GM19438 (cell line): ENCODE measurements at regions not wholly inside any gene's neighbourhood (a gene's known extent, or its start where the extent isn't known, plus 50 kb on each side); places are given as distances from the start of the nearest gene placed in this dataset.
"Not testable (repeated sequence)": the region's sequence is repeated elsewhere in the genome, so short reads cannot be mapped to it uniquely, and the experiment has no call there.

Experiments used
- ATAC-seq: cut with Tn5 transposase; IDR thresholded peaks from one replicate; pipeline ENCODE4 v1.9.1; 2021; ENCODE audit warnings: low read depth; ENCODE audit not compliant: unreplicated experiment

DNA sequence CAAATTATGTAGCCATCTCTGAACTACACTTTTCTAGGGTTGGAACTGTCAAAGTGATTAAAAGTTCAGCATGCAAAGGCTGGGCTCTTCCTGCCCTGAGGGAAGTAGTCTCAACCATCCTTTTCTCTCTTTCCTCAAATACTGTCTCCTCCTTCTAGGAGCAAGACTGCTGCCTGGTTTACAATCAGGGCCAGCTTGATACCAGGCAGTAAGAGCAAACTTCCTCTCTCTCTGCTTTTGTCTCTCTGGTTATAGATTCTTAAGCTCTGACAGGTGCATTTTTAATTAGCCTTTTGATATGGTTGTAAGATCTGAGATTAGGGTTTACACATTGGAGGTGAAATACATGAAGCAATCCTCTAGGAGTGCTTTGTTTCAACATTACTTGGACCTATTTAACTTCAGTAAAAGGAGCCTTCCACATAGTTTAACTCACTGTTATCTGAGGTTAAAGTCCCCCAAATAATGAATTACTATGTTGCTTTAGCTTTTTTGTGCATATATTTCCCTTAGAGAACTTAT, 436.1 kb downstream of the SPATA31D1 start:
- no peak for ATAC-seq

DNA sequence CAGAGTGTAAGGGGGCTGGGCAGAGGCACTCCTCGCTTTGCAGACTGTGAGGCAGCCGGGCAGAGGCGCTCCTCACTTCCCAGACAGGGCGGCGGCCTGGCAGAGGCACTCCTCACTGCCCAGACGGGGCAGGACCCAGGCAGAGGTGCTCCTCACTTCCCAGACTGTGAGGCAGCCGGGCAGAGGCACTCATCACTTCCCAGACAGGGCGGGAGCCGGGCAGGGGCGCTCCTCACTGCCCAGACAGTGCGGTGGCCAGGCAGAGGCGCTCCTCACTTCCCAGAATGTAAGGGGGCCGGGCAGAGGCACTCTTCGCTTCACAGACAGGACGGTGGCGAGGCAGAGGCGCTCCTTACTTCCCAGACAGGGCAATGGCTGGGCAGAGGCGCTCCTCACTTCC, 442.5 kb downstream of the SPATA31D1 start:
- no peak for ATAC-seq

DNA sequence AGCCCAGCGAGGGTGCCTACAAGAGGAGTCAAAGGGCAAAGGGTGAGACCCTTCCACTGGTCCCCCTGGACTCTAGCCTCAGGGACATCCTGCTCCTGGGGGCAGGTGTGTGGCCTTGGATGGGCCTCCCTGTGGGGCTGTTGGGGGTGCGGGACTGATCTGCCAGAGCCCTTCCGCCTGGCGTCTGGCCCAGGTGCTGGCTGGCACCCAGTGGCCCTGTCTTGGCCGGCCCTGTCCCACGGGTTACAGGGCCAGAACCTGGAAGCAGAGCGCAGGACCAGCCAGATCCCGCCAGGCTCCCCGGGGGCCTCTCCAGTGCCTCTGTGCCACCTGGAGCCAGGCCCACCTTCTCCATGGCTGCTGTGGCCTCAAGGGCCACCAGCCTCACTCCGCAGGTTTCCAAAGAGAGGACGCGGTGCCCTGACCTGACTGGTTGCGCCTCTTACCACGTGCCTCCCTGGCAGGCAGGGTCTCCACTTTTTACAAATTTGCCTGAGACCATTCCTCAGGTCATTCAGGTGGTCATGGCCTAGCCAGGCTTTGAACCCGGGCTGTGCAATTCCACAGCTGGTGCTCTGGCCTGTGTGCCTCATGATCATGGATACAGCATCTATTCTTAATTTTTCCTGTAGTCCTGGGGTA, 444.8 kb downstream of the SPATA31D1 start:
- not testable (repeated sequence) for ATAC-seq

DNA sequence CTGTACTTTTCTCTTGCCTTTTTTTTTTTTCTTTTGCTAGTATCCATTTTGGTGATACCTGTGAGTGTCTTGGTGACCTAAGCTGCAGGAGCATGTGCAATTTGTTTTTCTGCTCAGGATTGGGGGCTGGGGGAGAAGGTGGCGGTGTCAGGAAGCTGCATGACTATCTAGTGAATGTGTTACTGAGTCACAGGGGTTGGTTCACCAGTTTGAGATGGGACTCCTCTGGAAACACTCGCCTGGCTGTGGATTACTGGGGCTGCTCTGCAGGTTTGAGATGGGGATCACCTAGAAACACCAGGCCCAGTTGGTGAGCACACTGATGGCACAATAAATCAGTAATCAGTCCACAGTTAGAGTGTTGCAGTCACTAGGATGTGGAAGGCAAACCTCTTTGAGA, 447.9 kb downstream of the SPATA31D1 start:
- ATAC-seq, result no peak

DNA sequence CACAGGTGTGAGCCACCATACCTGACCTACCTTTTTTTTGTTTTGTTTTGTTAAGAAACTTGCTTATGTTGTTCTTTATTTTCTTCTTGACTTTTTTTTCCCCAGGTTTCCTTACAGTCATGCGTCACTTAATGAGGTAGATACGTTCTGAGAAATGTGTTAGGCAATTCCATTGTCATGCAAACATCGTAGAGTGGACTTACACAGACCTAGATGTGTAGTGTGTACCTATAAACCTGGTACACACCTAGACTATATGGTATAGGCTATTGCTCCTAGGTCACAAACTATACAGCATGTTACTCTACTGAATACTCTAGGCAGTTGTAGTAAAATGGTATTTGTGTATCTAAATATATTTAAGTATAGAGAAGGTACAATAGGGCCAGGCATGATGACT, 448.6 kb downstream of the SPATA31D1 start:
- ATAC-seq, result not testable (repeated sequence)

DNA sequence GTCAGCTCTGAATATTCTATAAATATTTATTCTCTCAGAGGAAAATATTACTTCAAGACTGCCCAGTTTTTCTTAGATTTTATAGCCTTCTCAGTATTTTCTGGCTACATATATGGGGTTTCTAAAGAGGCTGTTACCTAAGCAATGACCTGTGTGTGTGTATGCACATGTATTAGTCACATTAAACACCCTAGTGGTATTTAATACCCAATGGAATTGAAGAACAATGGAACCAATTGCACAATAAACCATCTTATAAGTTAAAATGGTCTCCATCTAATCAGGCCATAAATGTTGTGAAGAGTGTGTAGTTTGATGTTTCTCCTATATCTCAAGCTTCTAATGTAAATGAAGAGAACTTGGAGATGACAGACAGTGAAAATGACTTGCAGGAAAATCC, 450.0 kb downstream of the SPATA31D1 start:
- ATAC-seq, result no peak

DNA sequence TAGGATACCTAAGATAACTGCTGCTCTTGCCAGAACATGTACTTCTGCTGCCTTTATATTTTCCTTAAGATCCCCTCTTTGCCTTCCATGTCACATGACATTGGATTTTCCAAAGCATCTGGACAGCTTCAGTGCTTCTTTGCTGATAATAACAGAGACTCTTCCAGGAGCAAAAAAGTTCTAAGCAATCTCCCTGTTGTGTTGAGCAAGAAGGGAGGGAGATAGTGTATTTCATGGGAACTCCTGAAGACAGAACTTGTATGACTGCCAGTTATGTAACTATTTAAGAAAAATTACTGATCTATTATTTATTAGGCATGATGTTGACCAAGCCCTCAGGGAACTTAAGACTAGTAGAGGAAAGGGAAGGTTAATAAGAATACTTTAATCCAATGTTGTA, 454.7 kb downstream of the SPATA31D1 start:
- ATAC-seq, result no peak

DNA sequence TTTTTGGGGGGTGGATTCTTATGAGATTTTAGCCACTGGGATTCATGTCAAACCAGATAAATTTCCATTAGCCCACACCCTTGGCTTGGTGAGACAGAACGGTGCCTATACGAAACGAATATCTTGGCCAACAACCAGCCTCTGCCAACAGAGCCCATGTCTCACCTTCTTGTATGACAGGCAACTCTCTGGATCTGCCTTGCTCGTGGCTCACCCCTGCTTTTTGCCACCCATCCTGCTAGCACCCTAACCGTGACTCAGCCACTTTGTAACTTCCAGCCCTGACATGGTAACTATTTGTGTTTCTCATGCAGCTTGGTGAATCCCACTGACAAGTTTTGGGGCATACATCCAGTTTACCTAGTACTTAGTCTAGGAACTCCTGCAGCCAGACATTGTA, 457.0 kb downstream of the SPATA31D1 start:
- ATAC-seq, result no peak

DNA sequence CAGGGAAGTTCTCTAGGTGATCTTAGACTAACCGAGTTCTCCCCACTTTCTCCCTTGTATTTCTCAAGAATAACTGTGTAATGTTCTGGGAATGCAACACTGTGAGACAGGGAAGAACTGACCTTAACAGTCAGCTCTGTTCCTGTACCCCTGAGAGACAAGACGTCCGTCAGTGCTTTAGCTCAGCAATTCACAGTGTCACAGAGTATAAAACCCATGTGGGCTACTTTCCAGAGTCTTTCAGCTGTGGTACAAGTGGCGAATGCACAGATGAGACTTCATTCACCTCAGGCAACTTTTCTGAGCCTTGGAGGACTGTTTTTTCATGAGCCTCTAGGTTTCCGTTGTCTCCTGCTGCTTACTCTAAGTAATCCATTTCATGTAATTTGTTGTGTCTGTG, 458.8 kb downstream of the SPATA31D1 start:
- no peak for ATAC-seq

DNA sequence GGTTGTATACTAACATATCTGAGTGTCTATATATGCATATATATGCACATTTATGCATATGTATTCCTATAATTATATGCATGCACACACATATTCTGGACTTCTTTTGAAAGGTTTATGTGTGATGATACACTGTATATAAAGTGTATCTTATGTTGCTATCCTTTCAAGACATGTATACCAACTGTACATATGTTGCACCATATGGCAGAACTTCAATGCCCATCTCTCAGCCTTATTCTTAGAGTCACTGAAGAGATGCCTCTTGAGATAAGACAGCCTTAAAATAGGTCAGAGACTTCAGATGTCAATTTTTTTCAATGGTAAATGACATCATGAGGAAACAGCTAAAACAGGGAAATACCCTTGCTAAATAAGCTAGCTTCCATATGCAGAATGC, 461.4 kb downstream of the SPATA31D1 start:
- no peak for ATAC-seq

DNA sequence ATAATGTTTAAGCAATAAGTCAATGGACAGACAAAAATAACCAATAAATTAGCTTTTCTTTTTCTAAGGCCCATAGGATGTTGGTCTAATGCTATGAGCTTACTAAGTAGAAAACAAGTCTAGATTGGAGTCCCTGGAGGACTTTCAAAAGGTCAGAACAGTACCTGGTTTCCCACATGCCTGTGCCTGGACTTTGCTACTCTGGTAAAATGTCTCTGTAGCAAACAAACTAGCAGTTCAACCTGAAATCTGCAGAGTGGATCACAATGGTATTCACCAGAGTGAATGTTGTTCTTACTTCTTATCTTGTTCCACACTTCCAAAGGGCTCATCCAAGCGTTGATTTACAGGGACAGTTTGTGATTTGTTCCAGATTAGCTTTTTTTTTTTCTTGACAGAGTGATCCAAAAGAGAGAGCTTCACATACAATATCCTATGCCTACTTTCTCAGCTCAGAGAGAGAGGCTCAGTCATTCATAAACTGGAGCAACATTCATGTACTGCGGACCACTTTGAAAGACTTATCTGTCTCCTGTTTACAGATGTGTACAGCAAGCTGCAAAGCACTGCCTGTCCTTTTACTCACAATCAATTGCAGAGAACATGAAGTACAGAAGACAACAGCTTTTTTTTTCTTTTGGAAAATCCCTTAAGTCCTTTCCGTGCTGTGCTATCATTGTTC, 466.1 kb downstream of the SPATA31D1 start:
- no peak for ATAC-seq

DNA sequence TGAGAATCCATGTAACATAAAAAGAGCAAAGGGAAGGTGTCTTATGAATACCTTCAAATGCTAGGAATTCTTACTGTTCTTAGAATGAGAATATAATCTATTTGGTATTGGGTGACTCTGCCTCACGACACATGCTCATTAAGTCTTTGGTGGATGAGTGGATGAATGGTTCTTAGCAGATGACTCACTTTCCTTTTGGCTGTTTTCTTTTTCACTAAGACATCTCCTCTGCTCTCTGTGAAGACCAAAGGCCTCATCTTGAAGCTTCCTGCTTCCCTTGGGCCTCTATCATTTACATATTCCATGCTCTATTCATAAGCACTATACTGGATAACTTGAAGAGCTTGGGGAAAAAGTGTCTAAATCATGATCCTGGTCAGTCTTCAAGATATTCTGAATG, 468.1 kb downstream of the SPATA31D1 start:
- no peak for ATAC-seq

DNA sequence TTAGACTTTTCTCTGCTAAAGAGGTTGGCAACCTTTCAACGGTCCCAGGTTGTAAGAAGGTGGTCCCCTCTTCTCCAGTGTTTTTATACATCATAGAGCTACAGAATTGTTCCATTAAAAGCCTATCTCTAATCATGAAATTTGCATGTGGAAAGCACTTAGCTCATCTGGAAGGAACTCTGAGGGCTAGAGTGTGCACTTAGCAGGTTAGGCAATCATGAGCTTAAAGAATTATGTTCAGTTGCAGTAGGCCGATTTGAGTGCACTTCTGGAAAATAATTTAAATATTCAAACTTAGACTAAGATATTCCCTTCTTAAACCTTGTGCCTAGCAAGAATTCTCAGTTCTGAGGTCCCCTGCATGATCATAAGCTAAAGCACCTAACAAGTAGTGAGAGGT, 468.7 kb downstream of the SPATA31D1 start:
- ATAC-seq, result no peak

DNA sequence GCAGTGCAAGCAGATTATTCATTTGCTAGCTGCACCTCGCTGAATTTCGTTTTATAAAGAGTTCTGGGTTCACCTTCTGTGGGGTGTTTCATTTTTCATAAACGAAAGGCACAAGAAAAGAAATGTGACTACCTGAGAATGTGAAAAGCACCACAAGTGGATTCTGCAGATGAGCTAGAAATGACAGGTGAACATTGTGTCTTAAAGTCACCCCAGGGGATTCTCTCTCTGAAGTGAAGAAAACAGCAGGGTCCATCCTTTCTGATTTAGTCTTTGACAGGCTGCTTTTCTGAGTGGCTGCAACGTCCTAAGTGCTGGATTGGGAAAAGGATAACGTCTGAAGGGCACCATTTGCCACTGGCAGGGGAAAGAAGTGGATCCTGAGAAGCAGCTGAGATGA, 469.3 kb downstream of the SPATA31D1 start:
- ATAC-seq, result no peak

DNA sequence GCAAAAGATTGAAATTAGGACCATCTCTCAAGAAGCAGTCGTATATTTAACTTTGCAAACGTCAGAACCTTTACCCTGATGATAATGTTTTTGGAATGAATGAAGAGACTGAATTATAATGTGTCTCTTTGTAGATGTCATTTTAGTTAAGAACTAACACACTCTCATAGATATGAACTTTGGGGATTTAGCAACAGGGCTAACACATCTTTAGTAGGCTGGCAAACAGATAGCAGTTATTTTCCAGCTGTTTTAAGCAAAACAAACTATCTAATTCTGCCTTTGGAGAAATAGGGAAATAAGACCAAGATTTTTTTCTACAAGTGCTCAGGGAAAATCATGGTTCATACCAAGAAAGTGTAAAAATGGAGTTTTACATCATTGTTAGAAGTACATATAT, 469.7 kb downstream of the SPATA31D1 start:
- ATAC-seq, result no peak

DNA sequence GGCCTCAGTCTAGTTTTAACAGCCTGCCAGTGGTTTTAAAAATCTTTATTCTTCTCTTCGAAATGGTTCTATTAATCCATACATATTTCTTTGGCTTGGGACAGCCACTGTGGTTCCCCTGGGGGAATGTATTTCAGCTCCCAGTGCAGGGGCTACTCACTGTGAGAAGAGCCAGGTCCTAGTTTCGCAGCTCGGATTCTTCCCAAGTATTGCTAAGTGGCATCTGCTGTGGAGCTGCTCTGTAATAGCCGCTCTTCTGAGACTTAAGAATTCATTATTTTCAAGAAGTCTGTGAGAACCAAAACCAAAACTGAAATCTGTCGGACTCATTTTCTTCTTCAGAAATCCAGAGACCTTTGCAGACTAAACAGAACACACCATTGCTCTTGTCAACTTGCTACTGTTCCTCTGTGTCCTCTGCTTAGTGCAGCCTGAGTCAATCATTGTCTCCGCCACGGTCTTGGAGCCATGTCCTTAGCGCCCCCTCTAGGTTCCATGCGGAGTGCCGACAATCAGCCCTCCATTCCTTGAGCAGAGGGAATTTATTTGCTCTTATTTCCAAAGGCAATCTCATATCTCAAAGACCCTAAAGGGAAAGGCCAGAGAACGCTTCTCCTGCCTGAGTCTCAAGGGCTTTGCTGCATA, 478.2 kb downstream of the SPATA31D1 start:
- no peak for ATAC-seq

DNA sequence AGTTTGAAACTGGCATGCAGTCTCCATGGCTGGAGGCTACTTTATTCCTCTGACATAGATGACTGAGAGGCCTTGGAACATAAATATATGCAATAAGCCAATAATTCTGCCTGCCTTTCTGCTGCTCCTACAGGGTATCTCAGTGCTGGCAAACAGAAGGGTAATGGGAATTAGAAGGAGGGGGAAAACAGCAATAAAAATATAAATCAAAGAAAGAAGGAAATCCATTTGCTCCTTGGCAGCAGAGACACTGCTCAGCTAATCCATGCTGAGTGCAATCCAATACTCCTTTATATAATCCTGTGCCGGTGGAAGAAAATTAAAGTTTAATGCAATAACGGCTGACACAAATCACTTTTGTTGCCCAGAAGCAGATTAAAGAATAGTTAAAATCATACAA, 478.9 kb downstream of the SPATA31D1 start:
- ATAC-seq, result no peak

DNA sequence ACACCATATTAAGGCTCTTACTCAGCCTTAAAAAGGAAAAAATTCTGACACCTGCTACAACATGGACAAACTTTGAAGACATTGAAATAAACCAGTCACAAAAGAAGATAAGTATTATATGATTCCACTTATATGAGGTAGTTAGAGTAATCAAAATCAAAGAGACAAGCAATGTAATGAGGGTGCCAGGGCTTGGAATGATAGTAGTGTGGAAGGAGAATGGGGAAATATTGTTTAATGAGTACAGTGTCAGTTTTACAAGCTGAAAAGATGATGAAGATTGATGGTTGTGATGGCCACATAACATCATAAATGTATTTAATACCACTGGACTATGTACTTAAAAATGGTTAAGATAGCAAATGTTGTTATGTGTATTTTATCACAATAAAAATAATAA, 485.7 kb downstream of the SPATA31D1 start:
- no peak for ATAC-seq

DNA sequence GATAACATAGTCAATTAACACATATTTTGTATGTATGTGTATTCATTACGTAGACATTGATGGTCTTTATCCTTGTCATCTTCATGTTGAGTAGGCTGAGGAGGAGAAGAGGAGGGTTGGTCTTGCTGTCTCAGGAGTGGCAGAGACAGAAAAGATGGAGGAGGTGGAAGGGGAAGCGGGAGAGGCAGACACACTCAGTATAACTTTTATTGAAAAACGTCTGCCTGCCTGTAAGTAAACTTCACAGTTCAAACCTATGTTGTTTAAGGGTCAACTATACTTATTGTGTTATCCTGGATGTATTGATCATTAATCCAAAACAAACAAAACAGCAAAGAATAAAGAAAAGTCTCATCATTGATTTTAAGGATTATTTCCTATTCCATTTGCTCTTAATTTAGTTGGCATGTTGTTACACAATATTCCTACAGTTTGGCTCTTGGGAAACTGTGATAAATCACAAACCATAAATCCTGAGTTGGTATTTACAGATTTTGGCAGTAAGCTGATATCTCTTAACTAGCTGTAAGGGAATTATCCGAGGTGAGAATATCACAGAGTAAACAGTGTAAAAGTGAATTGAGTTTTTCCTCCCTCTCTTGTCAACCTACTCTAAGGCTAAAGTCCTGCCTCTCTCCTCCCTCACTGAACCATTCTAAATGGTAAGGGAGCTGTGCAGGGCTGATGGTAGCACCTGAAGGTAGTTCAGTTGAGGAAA, 487.2 kb downstream of the SPATA31D1 start:
- no peak for ATAC-seq

DNA sequence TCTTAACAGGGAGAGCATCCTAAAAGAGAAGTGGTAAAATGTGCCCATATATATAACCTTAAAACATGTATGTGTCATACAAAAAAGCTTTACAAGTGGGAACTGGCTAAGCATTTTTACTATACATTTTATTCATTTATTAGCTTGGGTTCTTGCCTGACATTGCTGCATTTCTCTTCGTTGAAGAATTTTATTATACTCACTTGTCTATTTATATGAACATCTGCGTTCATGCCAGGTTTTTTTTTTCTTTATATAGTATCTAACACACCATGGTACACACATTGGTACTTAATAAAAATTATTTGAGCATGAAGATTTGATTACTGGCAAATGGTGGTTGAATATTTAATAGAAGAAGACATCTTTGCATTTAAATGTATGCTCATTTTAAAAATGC, 492.3 kb downstream of the SPATA31D1 start:
- no peak for ATAC-seq

DNA sequence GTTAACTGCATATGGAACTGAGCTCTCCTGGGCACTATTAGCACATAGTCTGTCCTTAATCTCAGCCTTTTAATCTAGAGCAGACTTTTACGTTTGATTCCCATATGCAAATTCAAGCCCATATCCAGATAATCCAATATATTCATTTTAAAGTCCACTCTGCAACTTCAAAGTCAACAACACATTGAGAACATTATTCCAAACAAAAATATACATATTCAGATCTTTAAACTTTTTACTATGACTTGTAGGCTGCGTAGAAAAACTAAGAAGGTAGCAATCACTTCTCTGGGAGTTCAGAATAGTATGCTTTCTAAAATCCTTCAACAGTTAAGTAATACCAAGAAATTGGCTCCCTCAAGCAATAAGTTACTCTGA, 499.4 kb downstream of the SPATA31D1 start:
- ATAC-seq, result no peak
